ENCODE measurements at regions not wholly inside any gene's neighbourhood (a gene's known extent, or its start where the extent isn't known, plus 50 kb on each side); places are given as distances from the start of the nearest gene placed in this dataset.

DNA sequence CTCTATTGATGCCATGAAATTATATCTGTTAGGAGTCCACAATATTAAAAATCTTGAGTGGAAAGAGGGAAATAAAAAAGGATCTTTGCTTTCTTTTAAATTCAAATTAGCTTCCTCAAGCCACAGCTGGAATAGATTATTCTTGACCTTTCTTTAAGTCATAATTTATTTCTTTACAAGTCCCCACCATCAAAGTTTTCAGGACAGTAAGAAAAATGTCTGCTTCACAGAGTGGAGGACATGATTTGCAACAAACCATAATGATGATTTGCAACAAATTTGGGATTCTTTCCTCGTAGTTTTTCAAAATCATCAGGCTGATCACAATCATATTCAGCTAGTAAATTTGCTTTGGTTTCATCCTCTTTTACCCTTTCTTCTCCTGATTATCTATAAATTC, 301.8 kb upstream of the NRIP1 start:
- Histone ChIP-seq H4K20me1 (ENCODE audit: insufficient read depth) (no peaks in the 10 kb centered on the region), H2AFZ (ENCODE audit: low read depth) (no peak overlapping the region), H3K4me3 (IDR thresholded peaks at IDR 0.05; ENCODE audit: insufficient read depth, low read depth, low read length) (no peak overlapping the region), H3K79me2 (ENCODE audit: insufficient read depth, low read depth) (no peaks in the 10 kb centered on the region), H3K27ac (no peak overlapping the region), H3K9ac (no peak overlapping the region), H3K4me2 (no peak overlapping the region), H3K27me3 (ENCODE audit: insufficient read depth, low read depth) (no peaks in the 10 kb centered on the region), H3K36me3 (ENCODE audit: insufficient read depth) (no peaks in the 10 kb centered on the region), H3K4me1 (ENCODE audit: low read depth, poor library complexity, severe bottlenecking) (no peaks in the 10 kb centered on the region)
- TF ChIP-seq, protein P1, sequence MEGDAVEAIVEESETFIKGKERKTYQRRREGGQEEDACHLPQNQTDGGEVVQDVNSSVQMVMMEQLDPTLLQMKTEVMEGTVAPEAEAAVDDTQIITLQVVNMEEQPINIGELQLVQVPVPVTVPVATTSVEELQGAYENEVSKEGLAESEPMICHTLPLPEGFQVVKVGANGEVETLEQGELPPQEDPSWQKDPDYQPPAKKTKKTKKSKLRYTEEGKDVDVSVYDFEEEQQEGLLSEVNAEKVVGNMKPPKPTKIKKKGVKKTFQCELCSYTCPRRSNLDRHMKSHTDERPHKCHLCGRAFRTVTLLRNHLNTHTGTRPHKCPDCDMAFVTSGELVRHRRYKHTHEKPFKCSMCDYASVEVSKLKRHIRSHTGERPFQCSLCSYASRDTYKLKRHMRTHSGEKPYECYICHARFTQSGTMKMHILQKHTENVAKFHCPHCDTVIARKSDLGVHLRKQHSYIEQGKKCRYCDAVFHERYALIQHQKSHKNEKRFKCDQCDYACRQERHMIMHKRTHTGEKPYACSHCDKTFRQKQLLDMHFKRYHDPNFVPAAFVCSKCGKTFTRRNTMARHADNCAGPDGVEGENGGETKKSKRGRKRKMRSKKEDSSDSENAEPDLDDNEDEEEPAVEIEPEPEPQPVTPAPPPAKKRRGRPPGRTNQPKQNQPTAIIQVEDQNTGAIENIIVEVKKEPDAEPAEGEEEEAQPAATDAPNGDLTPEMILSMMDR (conservative IDR thresholded peaks at IDR 0.05; ENCODE audit: low read depth, low read length), result no peak

DNA sequence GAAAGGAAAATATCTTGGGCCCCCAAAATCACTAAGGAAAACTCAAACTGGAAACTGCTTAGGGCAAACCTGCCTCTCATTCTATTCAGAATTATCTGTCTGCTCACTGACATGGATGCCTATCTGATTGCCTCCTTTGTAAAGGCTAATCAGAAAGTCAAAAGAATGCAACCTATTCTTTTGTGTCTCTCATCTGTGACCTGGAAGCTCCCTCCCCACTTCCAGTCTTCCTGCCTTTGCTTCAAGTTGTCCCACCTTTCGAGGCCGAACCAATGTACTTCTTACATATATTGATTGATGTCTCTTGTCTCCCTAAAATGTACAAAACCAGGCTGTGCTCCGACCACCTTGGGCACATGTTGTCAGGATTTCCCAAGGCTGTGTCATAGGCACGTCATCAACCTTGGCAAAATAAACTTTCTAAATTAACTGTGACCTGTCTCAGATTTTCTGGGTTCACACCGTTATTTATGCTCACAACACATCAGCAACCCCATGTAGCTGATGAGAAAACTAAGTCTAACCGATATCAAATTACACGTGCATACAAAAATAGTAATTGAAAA, 302.3 kb upstream of the NRIP1 start:
- Histone ChIP-seq H4K20me1 (ENCODE audit: insufficient read depth) (no peaks in the 10 kb centered on the region), H3K4me1 (ENCODE audit: low read depth, poor library complexity, severe bottlenecking) (no peaks in the 10 kb centered on the region), H3K27ac (no peak overlapping the region), H2AFZ (ENCODE audit: low read depth) (no peak overlapping the region), H3K4me3 (IDR thresholded peaks at IDR 0.05; ENCODE audit: insufficient read depth, low read depth, low read length) (no peak overlapping the region), H3K79me2 (ENCODE audit: insufficient read depth, low read depth) (no peaks in the 10 kb centered on the region), H3K27me3 (ENCODE audit: insufficient read depth, low read depth) (no peaks in the 10 kb centered on the region), H3K4me2 (no peak overlapping the region), H3K36me3 (ENCODE audit: insufficient read depth) (no peaks in the 10 kb centered on the region), H3K9ac (no peak overlapping the region)
- TF ChIP-seq, protein P1 (conservative IDR thresholded peaks at IDR 0.05; ENCODE audit: low read depth, low read length), result no peak

DNA sequence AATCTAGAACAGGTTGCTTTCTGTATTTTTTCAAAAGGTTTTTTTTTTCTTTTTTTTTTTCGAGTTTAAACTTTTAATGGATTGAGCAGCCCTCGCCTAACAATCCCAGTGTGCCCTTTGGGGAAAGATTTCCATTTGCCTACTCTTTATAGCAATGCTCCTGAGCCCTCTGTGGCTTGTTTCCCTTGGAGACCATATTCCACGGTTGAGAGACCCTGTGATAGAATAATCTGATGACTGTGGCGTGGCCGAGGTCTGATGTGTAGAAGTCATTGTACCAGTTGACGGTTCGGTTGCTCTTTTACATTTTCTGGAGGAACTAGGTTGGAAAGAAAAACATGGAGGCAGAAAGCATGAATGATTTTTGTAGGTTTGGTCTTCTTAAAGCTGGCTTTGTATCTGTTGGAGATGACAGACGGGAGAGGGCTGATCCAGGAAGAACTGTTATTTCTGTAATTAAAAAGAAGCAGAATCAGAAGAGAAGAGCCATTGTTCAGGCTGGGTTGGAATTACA, 305.7 kb upstream of the NRIP1 start:
- no peak overlapping the region for H3K4me2 ChIP-seq
- no peaks in the 10 kb centered on the region for H3K27me3 ChIP-seq (ENCODE audit: insufficient read depth, low read depth)
- TF ChIP-seq, protein P1 (conservative IDR thresholded peaks at IDR 0.05; ENCODE audit: low read depth, low read length), result no peak
- H2AFZ ChIP-seq (ENCODE audit: low read depth), result no peak overlapping the region
- H3K4me3 ChIP-seq (IDR thresholded peaks at IDR 0.05; ENCODE audit: insufficient read depth, low read depth, low read length), result no peak overlapping the region
- H3K36me3 ChIP-seq (ENCODE audit: insufficient read depth), result no peaks in the 10 kb centered on the region
- H3K4me1 ChIP-seq (ENCODE audit: low read depth, poor library complexity, severe bottlenecking), result no peaks in the 10 kb centered on the region
- no peak overlapping the region for H3K27ac ChIP-seq
- no peak overlapping the region for H3K9ac ChIP-seq
- no peaks in the 10 kb centered on the region for H4K20me1 ChIP-seq (ENCODE audit: insufficient read depth)
- no peaks in the 10 kb centered on the region for H3K79me2 ChIP-seq (ENCODE audit: insufficient read depth, low read depth)

DNA sequence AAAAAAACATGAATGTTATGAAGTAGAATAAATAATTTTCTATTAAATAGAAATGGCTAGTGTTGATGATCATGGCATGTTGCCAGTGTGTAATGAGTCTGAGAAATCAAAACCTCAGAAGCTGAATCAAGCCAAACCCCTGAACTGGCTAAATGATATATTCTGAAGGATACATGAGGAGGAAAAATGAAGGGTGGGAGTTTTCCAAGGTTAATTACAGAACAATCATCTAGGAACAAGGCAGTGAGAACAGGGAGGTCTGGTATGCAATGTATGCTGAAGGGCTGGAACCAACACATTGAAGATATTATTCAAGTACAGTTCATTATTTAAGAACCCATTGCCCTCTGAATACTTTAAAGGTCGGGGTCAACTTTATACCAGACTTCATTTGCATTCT, 309.1 kb upstream of the NRIP1 start:
- no peak overlapping the region for H3K9ac ChIP-seq
- H3K36me3 ChIP-seq (ENCODE audit: insufficient read depth), result no peaks in the 10 kb centered on the region
- no peak overlapping the region for H2AFZ ChIP-seq (ENCODE audit: low read depth)
- no peaks in the 10 kb centered on the region for H3K79me2 ChIP-seq (ENCODE audit: insufficient read depth, low read depth)
- no peaks in the 10 kb centered on the region for H4K20me1 ChIP-seq (ENCODE audit: insufficient read depth)
- TF ChIP-seq, protein P1 (conservative IDR thresholded peaks at IDR 0.05; ENCODE audit: low read depth, low read length), result no peak
- no peaks in the 10 kb centered on the region for H3K4me1 ChIP-seq (ENCODE audit: low read depth, poor library complexity, severe bottlenecking)
- no peak overlapping the region for H3K4me2 ChIP-seq
- H3K27ac ChIP-seq, result no peak overlapping the region
- H3K27me3 ChIP-seq (ENCODE audit: insufficient read depth, low read depth), result no peaks in the 10 kb centered on the region
- H3K4me3 ChIP-seq (IDR thresholded peaks at IDR 0.05; ENCODE audit: insufficient read depth, low read depth, low read length), result no peak overlapping the region

All from KMS-11 (cell line).